ENCODE measurements at regions not wholly inside any gene's neighbourhood (a gene's known extent, or its start where the extent isn't known, plus 50 kb on each side); places are given as distances from the start of the nearest gene placed in this dataset.
A peak's percentile ranks its signal among the peaks of the same experiment; 100 is the strongest.

DNA sequence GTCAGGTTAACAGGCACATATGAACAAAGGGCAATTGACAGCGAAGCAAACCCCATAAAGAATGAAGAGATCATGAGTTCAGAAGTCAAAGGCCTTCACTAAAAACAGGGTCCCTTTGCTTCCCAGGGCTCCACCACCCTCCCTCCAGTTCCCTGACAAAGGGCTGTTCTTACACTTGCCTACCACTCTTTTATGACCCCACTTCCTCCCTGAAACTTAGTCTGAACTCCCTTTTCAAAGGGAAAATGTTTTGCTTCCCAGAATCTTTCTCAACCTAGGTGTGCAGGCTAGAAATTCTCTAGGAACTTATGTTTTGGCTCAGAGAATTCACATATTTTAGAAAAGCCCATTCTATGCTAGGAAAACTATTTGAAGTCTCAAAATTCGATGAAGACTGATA, 86.0 kb upstream of the ITGA4 start:
- H3K9me3 ChIP-seq (ENCODE audit: control insufficient read depth, insufficient read depth, low read length), result no peaks in the 10 kb centered on the region
- no peak overlapping the region for H3K18ac ChIP-seq (ENCODE audit: low read depth, low read length)
- no peak overlapping the region; the same call in 2 of the 3 replicates for H2BK15ac ChIP-seq (ENCODE audit: low read depth, low read length)
- ATAC-seq (ENCODE audit: low read depth) (no peak), DNase-seq (no peak)
- H2AK9ac ChIP-seq (replicated peaks; ENCODE audit: low read depth, low read length, poor library complexity), result no peak overlapping the region
- H3K14ac ChIP-seq (replicated peaks; ENCODE audit: low read depth, low read length), result no peak overlapping the region
- peak overlapping the region; percentile 62; the same call in 1 of the 2 replicates for H2AK5ac ChIP-seq (ENCODE audit: low read depth, low read length)
- H3K27me3 ChIP-seq (ENCODE audit: control insufficient read depth, insufficient read depth, low read length), result peaks cover 2% of the 10 kb centered on the region; the same call in 1 of the 2 replicates
- no peak overlapping the region for H4K8ac ChIP-seq (ENCODE audit: low read depth in 2 of 2, low read length in 2 of 2)
- H2BK20ac ChIP-seq (ENCODE audit: low read depth, low read length), result peak overlapping the region; percentile 21; the same call in 1 of the 2 replicates
- H4K91ac ChIP-seq (ENCODE audit: insufficient read depth, low read depth, low read length), result no peak overlapping the region
- H3K9ac ChIP-seq (ENCODE audit: low read depth, low read length), result no peak overlapping the region
- 0 out of 2 replicates have a peak overlapping the region, but pooled peaks have one; percentile 34 for H3K23ac ChIP-seq (ENCODE audit: low read depth, low read length)
- H3K9me1 ChIP-seq (ENCODE audit: insufficient read depth, low read length), result no peaks in the 10 kb centered on the region
- peak overlapping the region; percentile 29 for H2BK120ac ChIP-seq (ENCODE audit: low read depth, low read length)
- no peak overlapping the region for H3K56ac ChIP-seq (ENCODE audit: extremely low read depth, insufficient read depth, low read length)
- TF ChIP-seq CEBPB (IDR thresholded peaks at IDR 0.05; ENCODE audit: low read depth, low read length) (no peak), MAFK (IDR thresholded peaks at IDR 0.05; ENCODE audit: low read depth, low read length) (no peak), CHD1 (IDR thresholded peaks at IDR 0.05; ENCODE audit: low read depth, low read length) (no peak), RAD21 (IDR thresholded peaks at IDR 0.05; ENCODE audit: low read length) (no peak), RFX5 (IDR thresholded peaks at IDR 0.05; ENCODE audit: low read depth, low read length) (no peak), POLR2A (IDR thresholded peaks at IDR 0.05; ENCODE audit: low read depth, low read length) (no peak), SMC3 (IDR thresholded peaks at IDR 0.05; ENCODE audit: low read depth, low read length) (no peak), BHLHE40 (IDR thresholded peaks at IDR 0.05; ENCODE audit: low read depth, low read length) (no peak), ELK1 (IDR thresholded peaks at IDR 0.05; ENCODE audit: borderline replicate concordance, low read depth, low read length) (no peak), FOS (IDR thresholded peaks at IDR 0.05; ENCODE audit: low read depth, low read length) (no peak), MAZ (IDR thresholded peaks at IDR 0.05; ENCODE audit: borderline replicate concordance, low read depth, low read length) (no peak), MXI1 (IDR thresholded peaks at IDR 0.05; ENCODE audit: borderline replicate concordance, low read depth, low read length) (no peak), RCOR1 (IDR thresholded peaks at IDR 0.05; ENCODE audit: insufficient replicate concordance, low read length) (no peak), NFE2L2 (IDR thresholded peaks at IDR 0.05; ENCODE audit: low read depth, low read length) (no peak)
- TF ChIP-seq, protein P1, sequence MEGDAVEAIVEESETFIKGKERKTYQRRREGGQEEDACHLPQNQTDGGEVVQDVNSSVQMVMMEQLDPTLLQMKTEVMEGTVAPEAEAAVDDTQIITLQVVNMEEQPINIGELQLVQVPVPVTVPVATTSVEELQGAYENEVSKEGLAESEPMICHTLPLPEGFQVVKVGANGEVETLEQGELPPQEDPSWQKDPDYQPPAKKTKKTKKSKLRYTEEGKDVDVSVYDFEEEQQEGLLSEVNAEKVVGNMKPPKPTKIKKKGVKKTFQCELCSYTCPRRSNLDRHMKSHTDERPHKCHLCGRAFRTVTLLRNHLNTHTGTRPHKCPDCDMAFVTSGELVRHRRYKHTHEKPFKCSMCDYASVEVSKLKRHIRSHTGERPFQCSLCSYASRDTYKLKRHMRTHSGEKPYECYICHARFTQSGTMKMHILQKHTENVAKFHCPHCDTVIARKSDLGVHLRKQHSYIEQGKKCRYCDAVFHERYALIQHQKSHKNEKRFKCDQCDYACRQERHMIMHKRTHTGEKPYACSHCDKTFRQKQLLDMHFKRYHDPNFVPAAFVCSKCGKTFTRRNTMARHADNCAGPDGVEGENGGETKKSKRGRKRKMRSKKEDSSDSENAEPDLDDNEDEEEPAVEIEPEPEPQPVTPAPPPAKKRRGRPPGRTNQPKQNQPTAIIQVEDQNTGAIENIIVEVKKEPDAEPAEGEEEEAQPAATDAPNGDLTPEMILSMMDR (conservative IDR thresholded peaks at IDR 0.05; ENCODE audit: low read depth, low read length), result no peak
- TF ChIP-seq, protein P2, sequence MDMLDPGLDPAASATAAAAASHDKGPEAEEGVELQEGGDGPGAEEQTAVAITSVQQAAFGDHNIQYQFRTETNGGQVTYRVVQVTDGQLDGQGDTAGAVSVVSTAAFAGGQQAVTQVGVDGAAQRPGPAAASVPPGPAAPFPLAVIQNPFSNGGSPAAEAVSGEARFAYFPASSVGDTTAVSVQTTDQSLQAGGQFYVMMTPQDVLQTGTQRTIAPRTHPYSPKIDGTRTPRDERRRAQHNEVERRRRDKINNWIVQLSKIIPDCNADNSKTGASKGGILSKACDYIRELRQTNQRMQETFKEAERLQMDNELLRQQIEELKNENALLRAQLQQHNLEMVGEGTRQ (IDR thresholded peaks at IDR 0.05; ENCODE audit: low read depth, low read length), result no peak
- no peak overlapping the region for H2AFZ ChIP-seq (replicated peaks; ENCODE audit: low read length, poor library complexity)
- in situ Hi-C loops (cut with MboI; ENCODE audit: low sequenced_read_pairs), result no loop called here
- peak overlapping the region; percentile 43; the same call in 1 of the 2 replicates for H3K4ac ChIP-seq (ENCODE audit: low read depth, low read length)
- BruUV-seq (replicated peaks), result no TSS peak
- no peak overlapping the region for H3K27ac ChIP-seq (ENCODE audit: insufficient read depth, low read length)
- dilution Hi-C loops (cut with HindIII; ENCODE audit: low sequenced_read_pairs, unreplicated experiment), result no loop called here
- H2BK5ac ChIP-seq (ENCODE audit: low read depth, low read length, poor library complexity, severe bottlenecking), result no peak overlapping the region
- WGBS, 2 experiments (ENCODE audit: extremely low coverage in 2 of 2, insufficient read length in 1 of 2), result no CpG with 5 or more reads among the region's 2 CpGs
- H3K4me2 ChIP-seq (ENCODE audit: low read depth, low read length), result no peak overlapping the region
- intact Hi-C loops (cut with micrococcal nuclease), result no loop called here
- POLR2A ChIA-PET (ENCODE audit: unreplicated experiment), result no interaction called here
- H3K79me1 ChIP-seq (ENCODE audit: low read depth in 1 of 2, low read length in 2 of 2), result no peaks in the 10 kb centered on the region
- H3K36me3 ChIP-seq (ENCODE audit: control insufficient read depth, insufficient read depth, low read length), result no peaks in the 10 kb centered on the region
- H4K20me1 ChIP-seq (ENCODE audit: insufficient read depth, low read length), result no peaks in the 10 kb centered on the region
- H3K4me1 ChIP-seq (ENCODE audit: control insufficient read depth, insufficient read depth, low read length), result peaks cover 4% of the 10 kb centered on the region; the same call in 1 of the 2 replicates
- CTCF ChIA-PET, result no interaction called here
- H3K4me3 ChIP-seq (ENCODE audit: insufficient read depth, low read depth, low read length), result no peak overlapping the region
- no peak overlapping the region for H4K5ac ChIP-seq (ENCODE audit: low read depth, low read length)
